ENCODE measurements at regions not wholly inside any gene's neighbourhood (a gene's known extent, or its start where the extent isn't known, plus 50 kb on each side); places are given as distances from the start of the nearest gene placed in this dataset.

GRCh38 chr6:18861204-18861603, 474.1 kb downstream of the RNF144B start:
- intact Hi-C loops (cut with DNase I): no loop called here
- H3K27ac ChIP-seq: no peak overlapping the region
- DNase-seq (no peak), ATAC-seq (no peak)
- H3K4me3 ChIP-seq: no peak overlapping the region
- TF ChIP-seq CTCF (IDR thresholded peaks at IDR 0.05) (no peak), POLR2A (IDR thresholded peaks at IDR 0.05) (no peak)
- H3K9me3 ChIP-seq: no peaks in the 10 kb centered on the region
- no peaks in the 10 kb centered on the region for H3K27me3 ChIP-seq
- H3K4me1 ChIP-seq: no peaks in the 10 kb centered on the region
- WGBS, 2 donors: 18 to 35% methylated on average over 3 of the region's 3 CpGs
- no peaks in the 10 kb centered on the region for H3K36me3 ChIP-seq (replicated peaks in 1 of 2; ENCODE audit: insufficient read depth in 1 of 2, low read depth in 2 of 2)

- Histone ChIP-seq H3K4me3 (no peak overlapping the region), H3K27me3 (peaks cover 0 to 3% of the 10 kb centered on the region in 2 donors), H3K27ac (no peak overlapping the region), H3K36me3 (replicated peaks in 1 of 2; ENCODE audit: insufficient read depth in 1 of 2, low read depth in 2 of 2) (no peaks in the 10 kb centered on the region), H3K4me1 (no peaks in the 10 kb centered on the region), H3K9me3 (no peaks in the 10 kb centered on the region)
- DNase-seq (no peak), ATAC-seq (no peak)
- intact Hi-C loops (cut with DNase I): no loop called here
- TF ChIP-seq POLR2A (IDR thresholded peaks at IDR 0.05) (no peak), CTCF (IDR thresholded peaks at IDR 0.05) (no peak)
- whole genome bisulfite sequencing, 2 donors: 30 to 41% methylated on average over 2 of the region's 2 CpGs
These were observed 496.1 kb downstream of the RNF144B start for GRCh38 chr6:18883268-18883667.

GRCh38 chr6:18883851-18884250, 496.7 kb downstream of the RNF144B start:
- H3K4me1 ChIP-seq: no peaks in the 10 kb centered on the region
- intact Hi-C loops (cut with DNase I): no loop called here
- H3K27me3 ChIP-seq: peaks cover 0 to 3% of the 10 kb centered on the region in 2 donors
- H3K9me3 ChIP-seq: no peaks in the 10 kb centered on the region
- H3K27ac ChIP-seq: no peak overlapping the region
- H3K36me3 ChIP-seq (replicated peaks in 1 of 2; ENCODE audit: insufficient read depth in 1 of 2, low read depth in 2 of 2): no peaks in the 10 kb centered on the region
- TF ChIP-seq CTCF (IDR thresholded peaks at IDR 0.05): no peak
- ATAC-seq (no peak), DNase-seq (no peak)
- no peak overlapping the region for H3K4me3 ChIP-seq
- WGBS, 2 donors: 39 to 65% methylated on average over 3 of the region's 3 CpGs

GRCh38 chr6:18893540-18894269, 506.6 kb downstream of the RNF144B start:
- no peaks in the 10 kb centered on the region for H3K27me3 ChIP-seq
- TF ChIP-seq CTCF (IDR thresholded peaks at IDR 0.05) (no peak), POLR2A (IDR thresholded peaks at IDR 0.05) (no peak)
- ATAC-seq (peak; percentile 58), DNase-seq (peak in 2 of 4 donors; percentile 8 to 28)
- peaks cover 16% of the 10 kb centered on the region for H3K4me1 ChIP-seq
- H3K9me3 ChIP-seq: no peaks in the 10 kb centered on the region
- 2 to 9% methylated on average over 7 of the region's 7 CpGs for WGBS, 2 donors
- H3K27ac ChIP-seq: peak overlapping the region in 1 of 4 donors; percentile 1
- no peak overlapping the region for H3K4me3 ChIP-seq
- no peaks in the 10 kb centered on the region for H3K36me3 ChIP-seq (replicated peaks in 1 of 2; ENCODE audit: insufficient read depth in 1 of 2, low read depth in 2 of 2)
- intact Hi-C loops (cut with DNase I): no loop called here

GRCh38 chr6:18897350-18897749, 510.2 kb downstream of the RNF144B start:
- H3K36me3 ChIP-seq (replicated peaks in 1 of 2; ENCODE audit: insufficient read depth in 1 of 2, low read depth in 2 of 2): no peaks in the 10 kb centered on the region
- H3K4me3 ChIP-seq: no peak overlapping the region
- H3K27me3 ChIP-seq: no peaks in the 10 kb centered on the region
- H3K27ac ChIP-seq: no peak overlapping the region
- no peaks in the 10 kb centered on the region for H3K9me3 ChIP-seq
- no peak for DNase-seq
- intact Hi-C loops (cut with DNase I): no loop called here
- peaks cover 16% of the 10 kb centered on the region for H3K4me1 ChIP-seq
- TF ChIP-seq CTCF (IDR thresholded peaks at IDR 0.05): no peak
- no peak for TF ChIP-seq POLR2A (IDR thresholded peaks at IDR 0.05)
- no peak for ATAC-seq
